GM12878 (cell line): ENCODE measurements at regions not wholly inside any gene's neighbourhood (a gene's known extent, or its start where the extent isn't known, plus 50 kb on each side); places are given as distances from the start of the nearest gene placed in this dataset.

Source experiments
- ATAC-seq: fragments of 200-7000 bp; cut with Tn5 transposase; 3 replicates; pipeline ENCODE4 v1.9.1; 2020; ENCODE audit warnings: mild to moderate bottlenecking, moderate library complexity
- BruUV-seq: library from RNA; stranded (reverse); fragments of 400-500 nt; replicated peaks from 2 replicates; lab custom pipeline; 2021; lab: Mats Ljungman, UMichigan
- CTCF ChIA-PET: fragments of 300-600 bp; sonication (Branson Sonifier 250); formaldehyde crosslinking; extraction: SDS; loops from one replicate; lab custom pipeline; 2021; ENCODE audit warnings: inconsistent platforms; lab: Yijun Ruan, JAX
- POLR2A ChIA-PET: fragments of 350-600 bp; formaldehyde crosslinking; extraction: SDS; loops from one replicate; lab custom pipeline; 2021; ENCODE audit warnings: inconsistent platforms; lab: Charles Lee
- RAD21 ChIA-PET: fragments of 300-600 bp; sonication (Branson Sonifier 250); formaldehyde crosslinking; loops from one replicate; lab custom pipeline; 2023; ENCODE audit warnings: antibody characterized with exemption; ENCODE audit not compliant: unreplicated experiment; lab: Charles Lee
- SMC1A ChIA-PET: fragments of 300-600 bp; sonication (Branson Sonifier 250); formaldehyde crosslinking; loops from one replicate; lab custom pipeline; 2023; ENCODE audit not compliant: unreplicated experiment, uncharacterized antibody; lab: Charles Lee
- DNase-seq: peaks from one replicate; pipeline ENCODE4 v3.0.0-alpha.2; 2011; ENCODE audit warnings: low read depth, low spot score
- FAIRE-seq: peaks from 3 replicates; lab custom pipeline; 2011; peaks lifted over from hg19 to GRCh38; lab: Jason Lieb, UNC
- H2AFZ ChIP-seq: 2 replicates; pipeline ENCODE4 v1.6.0; 2011; ENCODE audit warnings: low read depth, low read length, control low read depth; ENCODE audit not compliant: control insufficient read depth
- H3K27ac ChIP-seq: 2 replicates; pipeline ENCODE4 v1.5.1; 2011; ENCODE audit warnings: control low read depth; ENCODE audit not compliant: control insufficient read depth, insufficient read depth
- H3K27me3 ChIP-seq, 2 experiments: replicated peaks in 1 of 2; 2 replicates each; pipeline versions ENCODE4 v1.6.0 to v1.6.1; 2011; ENCODE audit warnings: low read length in 1 of 2; ENCODE audit not compliant: control insufficient read depth in 2 of 2, insufficient read depth in 2 of 2
- H3K36me3 ChIP-seq, 2 experiments: 2 replicates each; pipeline ENCODE4 v1.5.1; 2011; ENCODE audit warnings: low read length in 1 of 2; ENCODE audit not compliant: control insufficient read depth in 2 of 2, insufficient read depth in 2 of 2
- H3K4me1 ChIP-seq: 2 replicates; pipeline ENCODE4 v1.6.1; 2011; ENCODE audit warnings: mild to moderate bottlenecking, low read length, moderate library complexity, mixed read lengths; ENCODE audit not compliant: control insufficient read depth, insufficient read depth
- H3K4me2 ChIP-seq: 2 replicates; pipeline ENCODE4 v1.6.0; 2011; ENCODE audit warnings: control low read depth; ENCODE audit not compliant: control insufficient read depth, insufficient read depth
- H3K4me3 ChIP-seq: fragments of 200-600 bp; sonication (generic); 2 replicates; pipeline ENCODE4 v1.5.1; 2016
- H3K79me2 ChIP-seq: 2 replicates; pipeline ENCODE4 v1.6.0; 2011; ENCODE audit warnings: low read length; ENCODE audit not compliant: control insufficient read depth, insufficient read depth
- H3K9ac ChIP-seq: 2 replicates; pipeline ENCODE4 v1.8.0; 2011; ENCODE audit warnings: low read length, control low read depth, mixed read lengths; ENCODE audit not compliant: control insufficient read depth, insufficient read depth
- H3K9me3 ChIP-seq: replicated peaks from 3 replicates; pipeline ENCODE4 v1.5.1; 2011; ENCODE audit warnings: mild to moderate bottlenecking, low read length; ENCODE audit not compliant: control insufficient read depth, insufficient read depth
- H4K20me1 ChIP-seq: 2 replicates; pipeline ENCODE4 v1.6.0; 2011; ENCODE audit not compliant: control insufficient read depth, insufficient read depth
- BACH1 ChIP-seq: fragments of 450-650 bp; IDR thresholded peaks from 2 replicates; pipeline ENCODE4 v1.6.1; 2017; ENCODE audit warnings: mild to moderate bottlenecking, borderline replicate concordance
- IKZF1 ChIP-seq: fragments of 450-650 bp; conservative IDR thresholded peaks from 2 replicates; pipeline ENCODE4 v1.6.1; 2017; ENCODE audit warnings: antibody characterized with exemption, mild to moderate bottlenecking
- MEF2B ChIP-seq: fragments of 450-650 bp; IDR thresholded peaks from 2 replicates; pipeline ENCODE4 v1.6.1; 2018; ENCODE audit warnings: mild to moderate bottlenecking, moderate library complexity; ENCODE audit not compliant: partially characterized antibody, poor library complexity, severe bottlenecking
- SMC3 ChIP-seq: IDR thresholded peaks from 2 replicates; pipeline ENCODE4 v1.6.1; 2011; ENCODE audit warnings: low read length, improper control_type of control experiment, borderline replicate concordance
- SREBF1 ChIP-seq: IDR thresholded peaks from 2 replicates; pipeline ENCODE4 v1.6.1; 2012; ENCODE audit warnings: mild to moderate bottlenecking, low read length
- SUZ12 ChIP-seq: fragments of 200-600 bp; sonication (generic); IDR thresholded peaks from one replicate; pipeline ENCODE4 v1.6.1; 2018; ENCODE audit warnings: antibody characterized with exemption, mild to moderate bottlenecking; ENCODE audit not compliant: unreplicated experiment
- WGBS: methylation state at CpG from one replicate; pipeline ENCODE4 v1.1.6; 2016; ENCODE audit warnings: low lambda C conversion rate; ENCODE audit not compliant: insufficient replicate concordance, insufficient coverage; ENCODE audit errors: missing lambda C conversion rate; 5-methylcytosine and 5-hydroxymethylcytosine counted together
- in situ Hi-C: fragments of 300-500 bp; cut with MboI; formaldehyde crosslinking; loops from 9 replicates; pipeline ENCODE4 v1.14.3; 2018; ENCODE audit warnings: mixed read lengths
- intact Hi-C: fragments of 100-400 bp; cut with micrococcal nuclease; formaldehyde crosslinking; loops from one replicate; pipeline ENCODE4 v1.14.2; 2022; ENCODE audit not compliant: unreplicated experiment
- TF ChIP-seq, protein P1 (sequence below): fragments of 450-650 bp; IDR thresholded peaks from 2 replicates; pipeline ENCODE4 v1.6.1; 2016; ENCODE audit warnings: mild to moderate bottlenecking
- TF ChIP-seq, protein P2 (sequence below): IDR thresholded peaks from 2 replicates; pipeline ENCODE4 v1.6.1; 2012; ENCODE audit warnings: improper control_type of control experiment, low read depth, low read length; ENCODE audit not compliant: insufficient replicate concordance
- TF ChIP-seq, protein P3 (sequence below): fragments of 450-650 bp; formaldehyde crosslinking; IDR thresholded peaks from 2 replicates; pipeline ENCODE4 v1.4.0; 2022; ENCODE audit warnings: mild to moderate bottlenecking, moderate library complexity
- TF ChIP-seq, protein P4 (sequence below): IDR thresholded peaks from 2 replicates; pipeline ENCODE4 v1.6.1; 2011; ENCODE audit warnings: low read depth, low read length, improper control_type of control experiment, borderline replicate concordance

DNA sequence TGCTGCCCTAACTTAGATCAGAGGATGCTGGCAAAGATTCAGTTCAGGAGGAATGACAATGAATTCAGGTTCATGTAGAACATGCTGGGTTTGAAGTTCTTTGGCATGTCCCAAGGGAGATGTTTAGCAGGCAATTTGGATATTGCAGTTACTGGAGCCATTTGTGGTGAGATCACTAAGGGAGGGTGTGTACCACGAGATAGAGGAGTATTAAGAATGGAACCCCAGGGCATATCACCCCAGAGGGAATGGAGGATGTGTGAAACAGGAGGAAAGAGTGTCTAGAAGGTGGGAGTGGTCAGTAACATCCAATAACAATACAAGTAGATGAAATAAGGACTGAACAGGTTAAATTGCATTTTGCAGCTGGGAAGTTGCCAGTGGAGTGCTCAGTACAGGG is 87.1 kb downstream of the CCR1 start (continued):
- TF ChIP-seq SUZ12: no peak
- TF ChIP-seq, protein P1, sequence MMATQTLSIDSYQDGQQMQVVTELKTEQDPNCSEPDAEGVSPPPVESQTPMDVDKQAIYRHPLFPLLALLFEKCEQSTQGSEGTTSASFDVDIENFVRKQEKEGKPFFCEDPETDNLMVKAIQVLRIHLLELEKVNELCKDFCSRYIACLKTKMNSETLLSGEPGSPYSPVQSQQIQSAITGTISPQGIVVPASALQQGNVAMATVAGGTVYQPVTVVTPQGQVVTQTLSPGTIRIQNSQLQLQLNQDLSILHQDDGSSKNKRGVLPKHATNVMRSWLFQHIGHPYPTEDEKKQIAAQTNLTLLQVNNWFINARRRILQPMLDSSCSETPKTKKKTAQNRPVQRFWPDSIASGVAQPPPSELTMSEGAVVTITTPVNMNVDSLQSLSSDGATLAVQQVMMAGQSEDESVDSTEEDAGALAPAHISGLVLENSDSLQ: no peak
- no peak for TF ChIP-seq IKZF1

DNA sequence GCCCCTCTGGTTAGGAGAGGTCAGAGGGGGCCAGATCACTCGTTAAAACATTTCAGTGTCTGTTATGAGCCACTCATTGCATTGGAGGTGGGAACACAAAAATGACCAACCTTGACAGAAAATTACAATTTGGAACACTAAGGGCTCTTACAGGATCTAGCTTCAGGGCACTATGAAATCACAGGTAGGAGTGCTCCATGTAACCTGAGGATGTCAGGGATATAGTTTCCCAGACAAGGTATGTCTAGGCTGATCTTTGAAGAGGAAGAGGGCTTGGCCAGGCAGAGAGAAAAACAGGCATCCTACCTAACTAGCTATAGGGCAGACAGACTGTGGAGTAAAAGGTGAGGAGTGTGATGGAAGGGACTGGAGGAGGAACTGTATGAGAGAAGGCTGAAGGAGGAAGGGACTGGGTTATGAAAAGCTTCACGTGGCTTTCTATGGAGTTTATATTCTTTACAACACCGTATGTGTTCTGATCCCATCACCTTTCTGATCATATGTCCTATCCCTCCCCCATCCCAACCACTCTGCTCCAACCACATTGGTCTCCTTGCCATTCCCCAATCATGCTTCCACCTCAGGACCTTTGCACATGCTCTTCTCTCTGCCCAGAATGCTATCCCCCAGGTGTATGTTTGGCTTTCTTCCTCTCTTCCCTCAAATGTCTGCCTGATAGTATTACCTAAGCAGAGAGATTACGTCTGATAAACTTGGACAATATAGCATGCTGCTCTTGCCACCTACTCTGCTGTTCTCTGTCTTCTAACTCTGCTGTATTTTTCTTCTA is 88.2 kb downstream of the CCR1 start:
- H3K79me2 ChIP-seq: no peaks in the 10 kb centered on the region
- H2AFZ ChIP-seq: no peak overlapping the region
- no peak overlapping the region for H3K4me3 ChIP-seq
- H3K27ac ChIP-seq: no peak overlapping the region
- ATAC-seq (no peak), DNase-seq (no peak), FAIRE-seq (no peak)
- no peak overlapping the region for H3K9ac ChIP-seq
- no peaks in the 10 kb centered on the region for H4K20me1 ChIP-seq
- in situ Hi-C loops (no loop called here), intact Hi-C loops (no loop called here)
- SMC1A ChIA-PET: interaction anchor here (1.0 kb wide), 1 partner anchor 79 kb away, joined by 3 read pairs; no protein-coding TSS in a partner anchor
- no peaks in the 10 kb centered on the region for H3K4me1 ChIP-seq
- no TSS peak for BruUV-seq
- CTCF ChIA-PET: no interaction called here
- RAD21 ChIA-PET: no interaction called here
- no peaks in the 10 kb centered on the region; the same call in none of the 3 replicates for H3K9me3 ChIP-seq
- 25% methylated on average over 4 of the region's 4 CpGs for WGBS
- POLR2A ChIA-PET: no interaction called here
- no peaks in the 10 kb centered on the region for H3K36me3 ChIP-seq
- no peak overlapping the region for H3K4me2 ChIP-seq
- H3K27me3 ChIP-seq: no peaks in the 10 kb centered on the region
- TF ChIP-seq, protein P2, sequence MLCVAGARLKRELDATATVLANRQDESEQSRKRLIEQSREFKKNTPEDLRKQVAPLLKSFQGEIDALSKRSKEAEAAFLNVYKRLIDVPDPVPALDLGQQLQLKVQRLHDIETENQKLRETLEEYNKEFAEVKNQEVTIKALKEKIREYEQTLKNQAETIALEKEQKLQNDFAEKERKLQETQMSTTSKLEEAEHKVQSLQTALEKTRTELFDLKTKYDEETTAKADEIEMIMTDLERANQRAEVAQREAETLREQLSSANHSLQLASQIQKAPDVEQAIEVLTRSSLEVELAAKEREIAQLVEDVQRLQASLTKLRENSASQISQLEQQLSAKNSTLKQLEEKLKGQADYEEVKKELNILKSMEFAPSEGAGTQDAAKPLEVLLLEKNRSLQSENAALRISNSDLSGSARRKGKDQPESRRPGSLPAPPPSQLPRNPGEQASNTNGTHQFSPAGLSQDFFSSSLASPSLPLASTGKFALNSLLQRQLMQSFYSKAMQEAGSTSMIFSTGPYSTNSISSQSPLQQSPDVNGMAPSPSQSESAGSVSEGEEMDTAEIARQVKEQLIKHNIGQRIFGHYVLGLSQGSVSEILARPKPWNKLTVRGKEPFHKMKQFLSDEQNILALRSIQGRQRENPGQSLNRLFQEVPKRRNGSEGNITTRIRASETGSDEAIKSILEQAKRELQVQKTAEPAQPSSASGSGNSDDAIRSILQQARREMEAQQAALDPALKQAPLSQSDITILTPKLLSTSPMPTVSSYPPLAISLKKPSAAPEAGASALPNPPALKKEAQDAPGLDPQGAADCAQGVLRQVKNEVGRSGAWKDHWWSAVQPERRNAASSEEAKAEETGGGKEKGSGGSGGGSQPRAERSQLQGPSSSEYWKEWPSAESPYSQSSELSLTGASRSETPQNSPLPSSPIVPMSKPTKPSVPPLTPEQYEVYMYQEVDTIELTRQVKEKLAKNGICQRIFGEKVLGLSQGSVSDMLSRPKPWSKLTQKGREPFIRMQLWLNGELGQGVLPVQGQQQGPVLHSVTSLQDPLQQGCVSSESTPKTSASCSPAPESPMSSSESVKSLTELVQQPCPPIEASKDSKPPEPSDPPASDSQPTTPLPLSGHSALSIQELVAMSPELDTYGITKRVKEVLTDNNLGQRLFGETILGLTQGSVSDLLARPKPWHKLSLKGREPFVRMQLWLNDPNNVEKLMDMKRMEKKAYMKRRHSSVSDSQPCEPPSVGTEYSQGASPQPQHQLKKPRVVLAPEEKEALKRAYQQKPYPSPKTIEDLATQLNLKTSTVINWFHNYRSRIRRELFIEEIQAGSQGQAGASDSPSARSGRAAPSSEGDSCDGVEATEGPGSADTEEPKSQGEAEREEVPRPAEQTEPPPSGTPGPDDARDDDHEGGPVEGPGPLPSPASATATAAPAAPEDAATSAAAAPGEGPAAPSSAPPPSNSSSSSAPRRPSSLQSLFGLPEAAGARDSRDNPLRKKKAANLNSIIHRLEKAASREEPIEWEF: no peak
- TF ChIP-seq MEF2B (no peak), BACH1 (no peak), SMC3 (no peak), SREBF1 (no peak)
- TF ChIP-seq, protein P3, sequence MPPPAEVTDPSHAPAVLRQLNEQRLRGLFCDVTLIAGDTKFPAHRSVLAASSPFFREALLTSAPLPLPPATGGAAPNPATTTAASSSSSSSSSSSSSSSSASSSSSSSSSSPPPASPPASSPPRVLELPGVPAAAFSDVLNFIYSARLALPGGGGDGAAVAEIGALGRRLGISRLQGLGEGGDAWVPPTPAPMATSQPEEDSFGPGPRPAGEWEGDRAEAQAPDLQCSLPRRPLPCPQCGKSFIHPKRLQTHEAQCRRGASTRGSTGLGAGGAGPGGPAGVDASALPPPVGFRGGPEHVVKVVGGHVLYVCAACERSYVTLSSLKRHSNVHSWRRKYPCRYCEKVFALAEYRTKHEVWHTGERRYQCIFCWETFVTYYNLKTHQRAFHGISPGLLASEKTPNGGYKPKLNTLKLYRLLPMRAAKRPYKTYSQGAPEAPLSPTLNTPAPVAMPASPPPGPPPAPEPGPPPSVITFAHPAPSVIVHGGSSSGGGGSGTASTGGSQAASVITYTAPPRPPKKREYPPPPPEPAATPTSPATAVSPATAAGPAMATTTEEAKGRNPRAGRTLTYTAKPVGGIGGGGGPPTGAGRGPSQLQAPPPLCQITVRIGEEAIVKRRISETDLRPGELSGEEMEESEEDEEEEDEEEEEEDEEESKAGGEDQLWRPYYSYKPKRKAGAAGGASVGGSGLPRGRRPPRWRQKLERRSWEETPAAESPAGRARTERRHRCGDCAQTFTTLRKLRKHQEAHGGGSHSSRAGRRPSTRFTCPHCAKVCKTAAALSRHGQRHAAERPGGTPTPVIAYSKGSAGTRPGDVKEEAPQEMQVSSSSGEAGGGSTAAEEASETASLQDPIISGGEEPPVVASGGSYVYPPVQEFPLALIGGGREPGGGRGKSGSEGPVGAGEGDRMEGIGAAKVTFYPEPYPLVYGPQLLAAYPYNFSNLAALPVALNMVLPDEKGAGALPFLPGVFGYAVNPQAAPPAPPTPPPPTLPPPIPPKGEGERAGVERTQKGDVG (CRISPR knock-in tag): no peak
- TF ChIP-seq, protein P4, sequence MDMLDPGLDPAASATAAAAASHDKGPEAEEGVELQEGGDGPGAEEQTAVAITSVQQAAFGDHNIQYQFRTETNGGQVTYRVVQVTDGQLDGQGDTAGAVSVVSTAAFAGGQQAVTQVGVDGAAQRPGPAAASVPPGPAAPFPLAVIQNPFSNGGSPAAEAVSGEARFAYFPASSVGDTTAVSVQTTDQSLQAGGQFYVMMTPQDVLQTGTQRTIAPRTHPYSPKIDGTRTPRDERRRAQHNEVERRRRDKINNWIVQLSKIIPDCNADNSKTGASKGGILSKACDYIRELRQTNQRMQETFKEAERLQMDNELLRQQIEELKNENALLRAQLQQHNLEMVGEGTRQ: no peak
